Panc1 (cell line): ENCODE measurements at regions not wholly inside any gene's neighbourhood (a gene's known extent, or its start where the extent isn't known, plus 50 kb on each side); places are given as distances from the start of the nearest gene placed in this dataset.

Experiments
- ATAC-seq: fragments of 200-7000 bp; cut with Tn5 transposase; 2 replicates; pipeline ENCODE4 v1.9.1; 2020; ENCODE audit warnings: mild to moderate bottlenecking, moderate library complexity
- BruUV-seq: library from RNA; stranded (reverse); fragments of 400-500 nt; replicated peaks from 2 replicates; lab custom pipeline; 2021; lab: Mats Ljungman, UMichigan
- CTCF ChIA-PET: fragments of 300-600 bp; sonication (Branson Sonifier 250); formaldehyde crosslinking; loops from one replicate; lab custom pipeline; 2022; ENCODE audit warnings: antibody characterized with exemption; lab: Charles Lee
- POLR2A ChIA-PET: fragments of 300-600 bp; sonication (Branson Sonifier 250); formaldehyde crosslinking; loops from one replicate; lab custom pipeline; 2022; ENCODE audit warnings: antibody characterized with exemption; lab: Charles Lee
- DNase-seq: peaks from one replicate; pipeline ENCODE4 v3.0.0-alpha.2; 2010; ENCODE audit warnings: low read depth, low spot score
- H3K27ac ChIP-seq: 2 replicates; pipeline ENCODE4 v1.5.1; 2011; ENCODE audit warnings: mild to moderate bottlenecking, low read length, inconsistent platforms
- H3K27me3 ChIP-seq: fragments of 200-500 bp; sonication (Bioruptor generic); 2 replicates; pipeline ENCODE4 v1.6.0; 2014; ENCODE audit warnings: low read length, inconsistent platforms; ENCODE audit not compliant: control insufficient read depth, insufficient read depth
- H3K36me3 ChIP-seq: fragments of 200-500 bp; sonication (Bioruptor generic); 2 replicates; pipeline ENCODE4 v1.5.1; 2014; ENCODE audit warnings: inconsistent platforms, mild to moderate bottlenecking, low read length, moderate library complexity; ENCODE audit not compliant: control insufficient read depth, insufficient read depth
- H3K4me1 ChIP-seq: 2 replicates; pipeline ENCODE4 v1.5.1; 2011; ENCODE audit warnings: inconsistent platforms, mild to moderate bottlenecking, low read length, moderate library complexity; ENCODE audit not compliant: control insufficient read depth, insufficient read depth
- H3K4me3 ChIP-seq, 2 experiments: 2 replicates each; pipeline ENCODE4 v1.5.1; 2011 to 2012; ENCODE audit warnings: low read depth in 2 of 2, low read length in 2 of 2, mild to moderate bottlenecking in 2 of 2, inconsistent platforms in 1 of 2, moderate library complexity in 1 of 2
- H3K9me3 ChIP-seq: fragments of 200-500 bp; sonication (Bioruptor generic); 2 replicates; pipeline ENCODE4 v1.5.1; 2014; ENCODE audit warnings: low read depth, mild to moderate bottlenecking, inconsistent platforms, low read length, moderate library complexity; ENCODE audit not compliant: control insufficient read depth, insufficient read depth
- POLR2AphosphoS5 ChIP-seq: IDR thresholded peaks from 2 replicates; pipeline ENCODE4 v1.6.1; 2012; ENCODE audit warnings: mild to moderate bottlenecking, low read depth, low read length, moderate library complexity
- SIN3A ChIP-seq: IDR thresholded peaks from 2 replicates; pipeline ENCODE4 v1.6.1; 2012; ENCODE audit warnings: low read depth, mild to moderate bottlenecking, low read length, moderate library complexity, borderline replicate concordance; ENCODE audit not compliant: insufficient read depth
- TCF7L2 ChIP-seq: IDR thresholded peaks from 2 replicates; pipeline ENCODE4 v1.6.1; 2011; ENCODE audit warnings: mild to moderate bottlenecking, low read depth, low read length, inconsistent platforms
- in situ Hi-C: cut with HindIII; loops from 2 replicates; pipeline ENCODE4 v1.10.0; 2016; ENCODE audit warnings: low sequenced_read_pairs, low pct_unique_long_range_greater_than_20kb
- intact Hi-C: fragments of 100-400 bp; cut with micrococcal nuclease; formaldehyde crosslinking; loops from one replicate; pipeline ENCODE4 v1.10.0; 2022; ENCODE audit not compliant: unreplicated experiment
- TF ChIP-seq, protein P1 (sequence below): fragments of 450-650 bp; IDR thresholded peaks from 2 replicates; pipeline ENCODE4 v1.5.1; 2017; ENCODE audit warnings: mild to moderate bottlenecking
- TF ChIP-seq, protein P2 (sequence below), 2 experiments: IDR thresholded peaks; 2 replicates each; pipeline ENCODE4 v1.6.1; 2011 to 2012; ENCODE audit warnings: low read depth in 2 of 2, control low read depth in 1 of 2, low read length in 1 of 2, mild to moderate bottlenecking in 1 of 2, moderate library complexity in 1 of 2; ENCODE audit not compliant: insufficient read depth in 1 of 2

DNA sequence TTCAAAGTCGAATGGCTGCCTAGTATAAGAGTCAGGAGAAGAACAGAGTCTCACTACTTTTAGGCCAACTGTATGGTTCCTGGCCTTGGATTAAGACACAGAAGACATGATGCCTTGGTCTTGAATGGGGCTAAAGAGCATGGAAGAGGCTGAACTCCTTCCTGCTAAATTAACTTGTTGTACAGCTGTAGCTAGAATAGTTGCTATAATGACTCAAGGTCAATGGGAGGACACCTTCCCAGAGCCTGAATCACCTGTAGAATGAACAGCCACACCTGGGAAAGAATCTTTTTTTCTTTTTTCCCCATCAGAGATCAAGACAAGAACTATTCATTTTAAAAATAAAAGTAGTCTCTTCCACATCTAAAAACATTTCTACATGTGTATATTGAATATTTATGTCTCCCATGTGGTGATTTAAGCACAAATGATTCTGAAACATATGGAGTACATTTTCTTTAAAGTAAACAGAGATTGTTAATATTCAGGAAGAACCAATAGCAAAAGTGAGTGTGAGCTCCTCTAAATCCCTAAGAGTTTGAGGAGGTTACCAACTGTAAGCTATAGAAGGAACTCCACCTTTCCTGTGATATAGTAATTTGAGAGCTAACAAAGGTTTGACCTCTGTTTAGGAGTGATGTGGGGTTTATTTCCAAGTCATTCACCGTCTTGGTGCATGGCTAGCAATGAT, 191.3 kb downstream of the TGFB2 start:
- Histone ChIP-seq H3K9me3 (no peaks in the 10 kb centered on the region), H3K27ac (no peak overlapping the region; the same call in 1 of the 2 replicates), H3K4me3 (no peak overlapping the region), H3K36me3 (no peaks in the 10 kb centered on the region), H3K4me1 (no peaks in the 10 kb centered on the region), H3K27me3 (no peaks in the 10 kb centered on the region)
- DNase-seq: no peak
- CTCF ChIA-PET: no interaction called here
- POLR2A ChIA-PET: no interaction called here
- ATAC-seq: no peak
- in situ Hi-C loops (no loop called here), intact Hi-C loops (no loop called here)
- TF ChIP-seq TCF7L2 (no peak), SIN3A (no peak), POLR2AphosphoS5 (no peak)
- TF ChIP-seq, protein P1, sequence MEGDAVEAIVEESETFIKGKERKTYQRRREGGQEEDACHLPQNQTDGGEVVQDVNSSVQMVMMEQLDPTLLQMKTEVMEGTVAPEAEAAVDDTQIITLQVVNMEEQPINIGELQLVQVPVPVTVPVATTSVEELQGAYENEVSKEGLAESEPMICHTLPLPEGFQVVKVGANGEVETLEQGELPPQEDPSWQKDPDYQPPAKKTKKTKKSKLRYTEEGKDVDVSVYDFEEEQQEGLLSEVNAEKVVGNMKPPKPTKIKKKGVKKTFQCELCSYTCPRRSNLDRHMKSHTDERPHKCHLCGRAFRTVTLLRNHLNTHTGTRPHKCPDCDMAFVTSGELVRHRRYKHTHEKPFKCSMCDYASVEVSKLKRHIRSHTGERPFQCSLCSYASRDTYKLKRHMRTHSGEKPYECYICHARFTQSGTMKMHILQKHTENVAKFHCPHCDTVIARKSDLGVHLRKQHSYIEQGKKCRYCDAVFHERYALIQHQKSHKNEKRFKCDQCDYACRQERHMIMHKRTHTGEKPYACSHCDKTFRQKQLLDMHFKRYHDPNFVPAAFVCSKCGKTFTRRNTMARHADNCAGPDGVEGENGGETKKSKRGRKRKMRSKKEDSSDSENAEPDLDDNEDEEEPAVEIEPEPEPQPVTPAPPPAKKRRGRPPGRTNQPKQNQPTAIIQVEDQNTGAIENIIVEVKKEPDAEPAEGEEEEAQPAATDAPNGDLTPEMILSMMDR: no peak
- TF ChIP-seq, protein P2, sequence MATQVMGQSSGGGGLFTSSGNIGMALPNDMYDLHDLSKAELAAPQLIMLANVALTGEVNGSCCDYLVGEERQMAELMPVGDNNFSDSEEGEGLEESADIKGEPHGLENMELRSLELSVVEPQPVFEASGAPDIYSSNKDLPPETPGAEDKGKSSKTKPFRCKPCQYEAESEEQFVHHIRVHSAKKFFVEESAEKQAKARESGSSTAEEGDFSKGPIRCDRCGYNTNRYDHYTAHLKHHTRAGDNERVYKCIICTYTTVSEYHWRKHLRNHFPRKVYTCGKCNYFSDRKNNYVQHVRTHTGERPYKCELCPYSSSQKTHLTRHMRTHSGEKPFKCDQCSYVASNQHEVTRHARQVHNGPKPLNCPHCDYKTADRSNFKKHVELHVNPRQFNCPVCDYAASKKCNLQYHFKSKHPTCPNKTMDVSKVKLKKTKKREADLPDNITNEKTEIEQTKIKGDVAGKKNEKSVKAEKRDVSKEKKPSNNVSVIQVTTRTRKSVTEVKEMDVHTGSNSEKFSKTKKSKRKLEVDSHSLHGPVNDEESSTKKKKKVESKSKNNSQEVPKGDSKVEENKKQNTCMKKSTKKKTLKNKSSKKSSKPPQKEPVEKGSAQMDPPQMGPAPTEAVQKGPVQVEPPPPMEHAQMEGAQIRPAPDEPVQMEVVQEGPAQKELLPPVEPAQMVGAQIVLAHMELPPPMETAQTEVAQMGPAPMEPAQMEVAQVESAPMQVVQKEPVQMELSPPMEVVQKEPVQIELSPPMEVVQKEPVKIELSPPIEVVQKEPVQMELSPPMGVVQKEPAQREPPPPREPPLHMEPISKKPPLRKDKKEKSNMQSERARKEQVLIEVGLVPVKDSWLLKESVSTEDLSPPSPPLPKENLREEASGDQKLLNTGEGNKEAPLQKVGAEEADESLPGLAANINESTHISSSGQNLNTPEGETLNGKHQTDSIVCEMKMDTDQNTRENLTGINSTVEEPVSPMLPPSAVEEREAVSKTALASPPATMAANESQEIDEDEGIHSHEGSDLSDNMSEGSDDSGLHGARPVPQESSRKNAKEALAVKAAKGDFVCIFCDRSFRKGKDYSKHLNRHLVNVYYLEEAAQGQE (IDR thresholded peaks at IDR 0.05; ENCODE audit: insufficient read depth in 1 of 2, low read depth in 2 of 2, low read length in 1 of 2): no peak
- no TSS peak for BruUV-seq

DNA sequence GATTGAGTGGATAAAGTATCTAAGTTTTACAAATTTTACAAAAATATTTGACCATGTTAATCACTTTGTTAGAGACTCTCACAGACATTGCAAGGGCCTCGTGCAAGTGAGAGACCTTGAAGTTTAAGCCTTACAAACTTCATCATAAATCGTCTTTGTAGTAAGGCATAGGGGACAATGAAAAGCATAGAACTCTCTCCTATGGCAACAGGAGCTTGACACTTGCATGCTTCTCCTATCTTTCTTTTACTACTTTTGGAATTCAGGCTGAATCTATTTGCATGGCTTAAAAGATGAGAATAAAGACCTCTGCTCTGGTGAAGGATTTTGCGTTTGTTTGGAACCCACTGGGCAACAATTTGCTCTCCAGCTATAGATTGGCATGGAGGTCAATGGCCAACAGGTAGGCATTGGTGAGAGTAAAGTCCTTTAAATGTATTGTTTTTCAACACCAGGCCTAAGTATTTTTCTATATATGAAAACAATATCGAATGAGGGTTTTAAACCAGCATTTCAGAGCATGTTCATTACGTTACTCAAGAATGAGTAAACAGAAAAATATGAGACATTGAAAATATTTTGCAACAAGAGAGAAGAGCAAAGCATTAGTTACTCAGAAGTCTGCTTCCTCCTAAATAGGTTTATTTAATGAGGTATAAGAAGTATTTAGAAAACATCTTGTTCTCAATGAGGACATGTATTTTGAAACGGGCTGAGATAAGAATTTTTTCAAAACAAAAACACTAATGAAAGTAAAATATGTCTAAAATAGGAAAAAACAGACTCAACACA, 192.2 kb downstream of the TGFB2 start:
- Histone ChIP-seq H3K4me3 (no peak overlapping the region), H3K9me3 (no peaks in the 10 kb centered on the region), H3K27ac (no peak overlapping the region; the same call in 1 of the 2 replicates), H3K4me1 (no peaks in the 10 kb centered on the region), H3K36me3 (no peaks in the 10 kb centered on the region), H3K27me3 (no peaks in the 10 kb centered on the region)
- intact Hi-C loops (no loop called here), in situ Hi-C loops (no loop called here)
- POLR2A ChIA-PET: no interaction called here
- no TSS peak for BruUV-seq
- DNase-seq: no peak
- TF ChIP-seq, protein P2 (IDR thresholded peaks at IDR 0.05; ENCODE audit: insufficient read depth in 1 of 2, low read depth in 2 of 2, low read length in 1 of 2): no peak
- TF ChIP-seq, protein P1: no peak
- no peak for TF ChIP-seq TCF7L2
- TF ChIP-seq SIN3A: no peak
- no peak for TF ChIP-seq POLR2AphosphoS5
- no peak for ATAC-seq
- CTCF ChIA-PET: no interaction called here
